ENCODE measurements at regions not wholly inside any gene's neighbourhood (a gene's known extent, or its start where the extent isn't known, plus 50 kb on each side); places are given as distances from the start of the nearest gene placed in this dataset.
"Not testable (repeated sequence)": the region's sequence is repeated elsewhere in the genome, so short reads cannot be mapped to it uniquely, and the experiment has no call there.

DNA sequence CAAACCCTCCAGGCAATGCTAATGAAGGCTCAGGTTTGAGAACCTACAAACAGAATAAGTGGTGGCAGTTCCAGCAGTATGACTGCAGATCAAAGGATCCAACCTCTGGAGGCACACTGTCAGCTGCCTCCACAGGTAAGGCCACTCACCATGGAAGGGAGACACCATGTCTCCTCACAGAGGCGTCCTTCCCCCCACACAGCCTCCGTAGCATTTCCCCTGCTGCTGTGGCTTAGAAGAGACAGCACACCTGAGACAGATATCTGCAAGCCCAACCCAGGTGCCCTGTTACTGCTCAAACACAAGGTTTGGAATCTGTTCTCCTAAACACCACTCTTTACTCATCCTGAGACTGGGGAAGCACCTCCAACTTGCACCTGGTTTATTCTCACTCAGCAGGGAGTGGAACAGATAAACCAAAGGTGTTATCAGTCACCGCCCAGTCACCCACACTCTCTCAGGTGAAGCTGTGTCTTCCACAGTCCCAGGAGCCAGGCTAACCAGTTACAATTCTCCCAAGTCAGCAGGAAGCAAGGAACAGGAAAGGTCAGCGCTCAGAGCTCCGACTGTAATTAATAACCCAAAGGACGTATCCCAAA, 311.2 kb downstream of the FOXO1 start:
- DNase-seq (ENCODE audit: low read depth) = no peak

DNA sequence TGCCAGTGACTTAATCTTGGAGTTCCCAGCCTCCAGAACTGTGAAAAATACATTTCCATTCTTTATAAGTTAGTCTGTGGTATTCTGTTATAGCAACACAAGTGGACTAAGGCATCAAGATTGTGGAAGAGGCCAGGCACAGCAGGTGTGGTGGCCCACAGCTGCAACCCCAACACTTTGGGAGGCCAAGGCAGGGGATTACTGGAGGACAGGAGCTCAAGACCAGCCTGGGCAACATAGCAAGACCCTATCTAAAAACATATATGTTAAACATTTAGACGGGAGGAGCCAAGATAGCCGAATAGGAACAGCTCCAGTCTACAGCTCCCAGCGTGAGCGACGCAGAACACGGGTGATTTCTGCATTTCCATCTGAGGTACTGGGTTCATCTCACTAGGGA, 310.4 kb downstream of the FOXO1 start:
- DNase-seq (ENCODE audit: low read depth) = no peak

DNA sequence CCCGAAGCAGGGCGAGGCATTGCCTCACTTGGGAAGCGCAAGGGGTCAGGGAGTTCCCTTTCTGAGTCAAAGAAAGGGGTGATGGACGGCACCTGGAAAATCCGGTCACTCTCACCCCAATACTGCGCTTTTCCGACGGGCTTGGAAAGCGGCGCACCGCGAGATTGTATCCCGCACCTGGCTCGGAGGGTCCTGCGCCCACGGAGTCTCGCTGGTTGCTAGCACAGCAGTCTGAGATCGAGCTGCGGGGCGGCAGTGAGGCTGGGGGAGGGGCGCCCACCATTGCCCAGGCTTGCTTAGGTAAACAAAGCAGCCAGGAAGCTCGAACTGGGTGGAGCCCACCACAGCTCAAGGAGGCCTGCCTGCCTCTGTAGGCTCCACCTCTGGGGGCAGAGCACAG, 310.0 kb downstream of the FOXO1 start:
- DNase-seq (ENCODE audit: low read depth) = not testable (repeated sequence)

DNA sequence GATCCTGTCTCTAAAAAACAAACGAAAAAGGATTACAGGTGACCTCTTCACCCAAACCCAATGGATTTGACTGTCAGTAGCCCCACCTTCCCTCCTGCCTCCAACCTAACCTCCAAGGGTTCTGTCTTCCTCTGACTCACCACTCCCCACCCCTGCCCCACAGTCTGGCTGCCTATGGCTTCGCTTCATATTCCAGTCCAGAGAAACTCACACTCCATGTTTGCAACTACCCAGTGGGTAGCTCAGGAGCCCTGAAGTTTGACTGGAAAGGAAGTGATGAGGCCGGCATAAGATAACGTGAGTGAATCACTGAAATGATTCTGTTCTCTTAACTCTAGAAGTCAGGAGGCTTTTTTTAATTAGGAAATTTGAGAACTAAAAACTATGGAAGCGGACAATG, 303.9 kb downstream of the FOXO1 start:
- no peak for DNase-seq (ENCODE audit: low read depth)

DNA sequence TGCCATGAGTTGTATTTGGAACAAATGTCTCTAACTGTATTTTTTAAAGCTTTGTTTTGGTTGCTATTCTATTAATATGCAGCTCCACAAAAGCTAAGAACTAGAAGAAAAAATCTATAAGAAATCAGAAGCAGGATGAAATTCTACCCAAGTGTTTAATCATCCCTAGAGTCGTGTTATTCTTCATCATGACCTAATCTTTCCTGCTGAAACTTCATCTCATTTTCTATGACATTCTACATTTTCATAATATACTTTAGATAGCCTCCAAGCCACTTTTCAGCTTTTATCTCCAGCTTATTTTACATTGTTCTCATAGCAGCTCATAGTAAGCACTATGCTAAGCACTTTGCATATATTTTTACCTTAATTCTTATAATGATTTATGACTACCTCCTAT, 302.8 kb downstream of the FOXO1 start:
- no peak for DNase-seq (ENCODE audit: low read depth)

DNA sequence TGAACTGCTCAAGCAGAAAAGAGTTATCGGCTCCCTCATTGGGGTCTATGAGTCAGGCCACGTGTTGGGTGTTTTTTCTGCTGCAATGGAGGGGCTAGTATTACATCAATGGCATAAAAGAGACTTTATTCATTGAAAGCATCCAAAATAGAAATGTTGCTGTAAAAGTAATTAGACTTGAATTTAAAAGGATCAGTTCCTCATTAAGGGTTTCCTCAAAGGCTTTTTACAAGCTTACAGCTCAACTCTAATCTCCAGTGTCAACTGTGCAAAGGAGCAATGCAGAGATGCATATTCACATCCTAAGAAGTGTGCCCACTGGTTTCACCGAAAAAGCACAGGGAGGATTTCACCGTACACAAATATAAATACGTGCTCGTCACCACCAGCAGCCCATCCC, 300.3 kb downstream of the FOXO1 start:
- no peak for DNase-seq (ENCODE audit: low read depth)

DNA sequence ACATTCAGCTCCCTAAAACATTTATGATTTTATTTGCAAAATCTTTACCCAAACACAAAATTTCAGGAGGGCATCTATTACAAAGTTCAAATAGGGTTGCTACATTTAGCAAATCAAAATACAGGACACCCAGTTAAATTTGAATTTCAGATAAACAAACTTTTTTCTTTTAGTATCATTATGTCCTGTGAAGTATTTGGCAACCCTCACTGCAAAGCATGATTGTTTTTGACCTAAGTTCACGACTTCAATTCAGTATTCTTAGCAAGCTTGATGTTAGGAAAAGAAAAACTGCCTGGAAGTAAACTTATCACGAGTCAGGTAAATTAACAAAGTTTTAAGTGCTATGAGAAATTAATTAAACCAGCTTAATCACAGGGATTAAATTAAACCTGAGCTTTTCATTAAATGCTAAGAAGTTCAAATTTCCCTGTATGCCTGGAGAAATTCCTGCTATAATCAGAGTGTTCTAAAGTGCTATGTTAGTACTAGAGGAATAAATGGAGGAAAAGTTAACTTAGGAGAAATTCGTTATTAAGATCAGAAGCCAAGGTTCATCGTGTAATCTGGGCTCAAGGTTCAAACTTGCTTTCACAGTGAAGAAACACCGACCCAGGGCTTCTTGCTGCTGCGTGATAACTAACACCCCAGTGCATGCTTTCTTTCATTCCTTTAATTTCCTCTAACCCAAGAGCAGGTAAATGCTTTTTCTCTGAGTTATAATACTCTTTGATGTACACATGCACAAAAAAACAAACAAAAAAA, 298.1 kb downstream of the FOXO1 start:
- DNase-seq (ENCODE audit: low read depth) = no peak

DNA sequence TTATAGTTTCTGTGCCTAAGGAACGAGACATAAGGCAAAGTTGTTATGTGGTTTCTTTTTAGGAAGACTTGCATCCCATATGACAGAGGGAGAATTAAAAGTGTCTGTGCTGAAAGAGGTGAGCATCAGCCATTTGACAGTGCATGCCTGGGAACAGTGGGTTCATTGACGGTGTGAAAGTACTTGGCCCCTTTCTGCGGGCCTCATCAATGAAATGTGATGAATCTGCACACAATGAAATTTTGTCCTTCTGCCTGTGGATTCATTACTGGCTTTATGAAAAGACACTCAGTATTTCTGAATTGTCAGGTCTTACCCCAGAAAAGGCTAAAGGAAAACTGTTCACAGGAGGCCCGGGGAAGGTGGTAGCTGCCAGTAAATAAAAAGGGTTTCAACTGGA, 295.8 kb downstream of the FOXO1 start:
- DNase-seq (ENCODE audit: low read depth) = no peak

DNA sequence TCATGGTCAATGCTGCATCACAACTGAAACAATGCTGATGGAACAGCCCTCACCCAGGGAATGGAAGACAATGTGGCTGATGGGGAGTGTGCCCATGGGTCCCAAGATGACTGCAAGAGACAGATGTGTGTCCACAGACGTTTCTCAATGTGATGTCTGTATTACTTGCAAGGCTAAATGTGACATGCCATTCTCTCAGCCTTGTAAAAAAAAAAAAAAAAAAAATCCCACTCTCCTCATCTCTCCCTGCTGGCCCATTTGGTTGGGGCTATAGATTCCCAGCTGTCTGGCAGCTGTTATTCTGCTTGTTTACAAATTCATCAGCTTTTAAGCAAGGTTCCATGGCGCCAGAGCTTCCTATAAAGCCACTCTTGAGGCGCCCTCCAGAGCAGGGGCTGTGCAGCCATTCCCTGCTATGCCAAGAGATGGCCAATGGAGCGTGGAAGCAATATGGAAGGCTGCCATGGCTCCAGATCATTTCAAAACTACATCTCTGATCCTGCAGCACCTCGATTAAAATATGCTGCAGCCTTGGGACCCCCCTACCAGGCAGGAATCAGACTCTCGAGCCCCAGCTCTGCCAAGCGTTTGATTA, 294.8 kb downstream of the FOXO1 start:
- no peak for DNase-seq (ENCODE audit: low read depth)

DNA sequence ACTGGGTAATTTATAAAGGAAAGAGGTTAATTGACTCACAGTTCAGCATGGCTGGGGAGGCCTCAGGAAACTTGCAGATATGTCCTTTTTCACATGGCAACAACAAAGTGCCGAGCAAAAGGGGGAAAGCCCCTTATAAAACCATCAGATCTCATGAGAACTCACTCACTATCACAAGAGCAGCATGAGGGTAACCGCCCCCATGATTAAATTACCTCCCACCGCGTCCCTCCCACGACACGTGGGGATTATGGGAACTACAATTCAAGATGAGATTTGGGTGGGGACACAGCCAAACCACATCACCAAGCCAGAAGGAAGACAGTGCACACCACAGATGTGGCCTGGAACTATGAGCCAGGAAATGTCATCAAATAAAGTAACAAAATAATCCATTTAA, 292.8 kb downstream of the FOXO1 start:
- not testable (repeated sequence) for DNase-seq (ENCODE audit: low read depth)

DNA sequence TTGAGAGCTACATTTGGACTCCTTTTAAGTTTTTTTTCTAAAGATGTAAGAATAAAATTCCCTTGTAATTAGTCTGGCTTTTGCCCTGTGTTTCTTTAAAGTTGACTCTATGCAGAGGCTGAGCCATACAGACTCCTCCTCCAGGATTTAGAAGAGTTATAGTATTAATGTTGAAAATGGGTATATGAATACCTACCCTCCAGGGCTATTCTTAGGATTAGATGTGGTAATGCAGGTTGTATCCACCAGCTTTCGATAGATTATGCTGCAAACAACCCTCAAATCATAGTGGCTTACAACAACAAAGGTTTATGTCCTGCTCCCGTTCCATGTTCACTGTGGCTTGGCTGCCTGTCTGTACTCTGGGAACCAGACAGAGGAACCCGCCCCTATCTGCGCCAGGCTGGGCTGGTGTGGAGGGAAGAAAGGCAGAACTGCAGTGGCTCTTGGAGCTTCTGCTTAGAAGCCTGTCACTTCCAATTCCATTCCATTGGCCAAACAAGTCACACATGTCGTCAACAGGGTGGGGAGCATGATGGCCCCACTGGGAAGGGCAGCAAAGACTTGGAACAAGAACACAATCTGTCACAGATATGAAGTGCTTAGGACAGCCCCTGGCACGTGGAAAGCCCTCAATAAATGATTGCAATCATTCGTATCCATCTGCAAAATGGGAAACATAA, 290.8 kb downstream of the FOXO1 start:
- no peak for DNase-seq (ENCODE audit: low read depth)

DNA sequence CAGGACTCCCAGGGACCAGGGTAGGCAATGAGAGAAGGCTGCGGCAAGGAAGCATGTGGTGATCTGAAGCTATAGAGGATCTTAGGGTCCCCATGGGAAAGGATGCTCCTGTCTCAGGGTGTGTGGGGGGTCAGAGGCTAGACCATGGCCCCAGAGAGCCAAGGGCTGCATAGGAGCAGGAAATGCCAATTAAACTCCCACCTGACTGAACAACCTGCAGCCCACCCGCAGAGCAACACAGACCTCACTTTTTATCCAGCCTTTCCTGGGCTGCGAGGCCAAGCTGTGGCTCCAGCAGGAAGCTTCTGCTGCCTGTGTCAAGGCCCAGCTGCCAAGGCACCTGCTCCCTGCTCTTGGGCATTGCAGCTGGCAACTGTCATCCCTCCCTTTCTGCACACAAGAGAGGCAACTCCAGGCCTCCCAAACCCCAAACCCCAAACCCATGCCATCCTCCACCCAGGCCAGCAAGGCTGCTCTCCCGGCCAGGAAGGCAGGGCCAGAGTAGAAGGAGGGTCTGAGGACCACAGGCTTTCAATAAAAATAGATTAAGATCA, 290.1 kb downstream of the FOXO1 start:
- no peak for DNase-seq (ENCODE audit: low read depth)

DNA sequence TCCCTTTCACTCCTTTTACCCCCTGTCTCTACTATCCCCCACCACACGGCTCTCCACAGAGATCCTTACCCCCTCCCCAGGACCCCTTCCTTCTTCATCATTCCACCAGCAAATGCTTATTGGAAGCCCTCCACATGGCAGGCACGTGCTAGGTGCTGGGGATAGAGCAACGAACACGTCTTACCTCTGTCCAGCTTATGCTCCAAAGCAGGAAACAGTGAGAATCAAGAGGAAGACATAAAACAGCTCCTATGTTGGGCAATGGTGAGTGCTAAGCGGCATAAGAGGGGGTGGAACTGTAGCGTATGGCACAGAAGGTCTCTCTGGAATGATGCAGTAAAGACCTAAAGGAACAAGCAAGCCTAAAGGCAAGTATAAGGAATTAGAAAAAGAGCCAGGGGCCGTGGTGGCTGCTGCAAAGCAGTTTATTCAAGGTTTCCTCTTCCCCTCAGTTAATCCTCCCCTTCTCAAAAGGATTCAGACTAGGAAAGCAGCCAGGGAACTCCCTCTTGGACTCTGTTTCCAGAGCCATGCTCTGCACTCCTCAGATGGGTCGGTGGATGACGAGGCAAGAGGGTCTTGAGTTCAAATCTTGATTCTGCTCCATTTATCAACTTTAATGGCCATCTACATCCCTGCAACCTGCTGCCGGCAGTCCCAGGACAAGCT, 289.4 kb downstream of the FOXO1 start:
- no peak for DNase-seq (ENCODE audit: low read depth)

DNA sequence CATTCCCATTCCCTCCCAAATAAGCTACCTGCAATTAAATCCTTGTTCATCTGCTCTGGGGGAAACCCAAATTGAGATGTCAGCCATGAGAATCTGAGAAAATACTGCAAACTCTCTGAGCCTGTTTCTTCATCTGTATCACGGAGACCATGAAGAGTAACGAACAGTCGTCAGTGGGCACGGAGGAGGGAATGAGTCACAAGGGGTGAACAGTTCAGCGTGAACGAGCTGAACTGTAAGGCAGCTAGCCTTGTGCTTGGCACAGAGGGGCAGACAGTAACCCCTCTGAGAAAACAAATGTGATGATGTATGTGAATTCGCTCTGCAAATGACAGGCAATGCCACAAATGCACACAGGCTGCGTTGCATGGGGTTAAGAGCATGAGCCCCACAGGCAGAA, 288.7 kb downstream of the FOXO1 start:
- no peak for DNase-seq (ENCODE audit: low read depth)

DNA sequence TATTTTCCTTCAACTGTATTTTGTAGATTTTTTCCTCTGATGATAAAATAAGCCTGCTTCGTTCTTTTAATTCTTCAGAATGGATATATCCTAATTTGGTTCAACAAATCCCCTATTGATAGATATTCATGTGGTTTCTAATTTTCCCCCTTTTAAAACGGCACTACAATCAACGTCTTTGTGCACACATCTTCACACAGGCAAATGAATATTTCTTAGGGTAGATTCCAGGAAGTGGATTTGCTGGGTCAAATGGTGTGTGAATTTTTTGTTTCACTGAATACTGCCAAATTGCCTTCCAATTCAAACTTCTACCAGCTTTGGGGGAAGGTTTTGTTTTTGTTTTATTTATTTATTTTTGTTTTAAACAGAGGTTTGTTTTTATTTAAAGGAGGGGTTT, 287.2 kb downstream of the FOXO1 start:
- DNase-seq (ENCODE audit: low read depth) = no peak

DNA sequence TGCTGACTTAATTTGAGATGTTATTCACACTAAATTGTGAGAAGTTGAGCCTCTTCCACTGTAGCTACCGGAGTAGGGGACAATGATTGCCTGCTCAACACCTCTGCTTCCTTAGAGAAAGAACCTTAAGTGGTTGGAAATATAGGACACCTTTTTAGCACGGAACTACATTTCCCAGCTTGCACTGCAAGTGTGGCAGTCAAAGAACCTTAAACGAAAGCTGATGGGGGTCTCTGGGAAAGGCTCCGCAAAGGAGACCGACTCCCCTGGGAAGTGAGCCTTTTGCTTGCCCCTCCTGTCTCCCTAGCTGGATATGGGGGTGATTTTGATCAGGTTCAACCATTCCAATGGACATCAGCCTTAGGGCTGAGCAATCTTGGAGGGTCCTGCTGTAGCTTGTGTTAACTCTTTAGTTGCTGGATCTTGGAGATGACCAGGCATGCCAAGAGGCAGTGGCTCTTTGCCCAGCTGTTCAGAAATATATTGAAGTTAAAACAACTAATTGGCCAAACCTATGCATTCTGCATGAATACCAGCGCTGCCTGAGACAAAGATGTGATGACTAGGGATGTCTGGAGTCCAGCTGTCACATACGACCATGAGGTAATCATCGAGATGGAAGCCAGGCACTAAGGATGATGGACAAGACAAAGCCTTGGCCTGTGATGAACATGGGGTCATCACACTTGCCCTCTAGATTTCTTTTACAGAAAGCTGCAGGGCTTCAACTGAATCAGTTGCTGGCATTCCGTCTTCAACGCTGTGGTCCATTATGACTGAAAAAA, 286.5 kb downstream of the FOXO1 start:
- no peak for DNase-seq (ENCODE audit: low read depth)

DNA sequence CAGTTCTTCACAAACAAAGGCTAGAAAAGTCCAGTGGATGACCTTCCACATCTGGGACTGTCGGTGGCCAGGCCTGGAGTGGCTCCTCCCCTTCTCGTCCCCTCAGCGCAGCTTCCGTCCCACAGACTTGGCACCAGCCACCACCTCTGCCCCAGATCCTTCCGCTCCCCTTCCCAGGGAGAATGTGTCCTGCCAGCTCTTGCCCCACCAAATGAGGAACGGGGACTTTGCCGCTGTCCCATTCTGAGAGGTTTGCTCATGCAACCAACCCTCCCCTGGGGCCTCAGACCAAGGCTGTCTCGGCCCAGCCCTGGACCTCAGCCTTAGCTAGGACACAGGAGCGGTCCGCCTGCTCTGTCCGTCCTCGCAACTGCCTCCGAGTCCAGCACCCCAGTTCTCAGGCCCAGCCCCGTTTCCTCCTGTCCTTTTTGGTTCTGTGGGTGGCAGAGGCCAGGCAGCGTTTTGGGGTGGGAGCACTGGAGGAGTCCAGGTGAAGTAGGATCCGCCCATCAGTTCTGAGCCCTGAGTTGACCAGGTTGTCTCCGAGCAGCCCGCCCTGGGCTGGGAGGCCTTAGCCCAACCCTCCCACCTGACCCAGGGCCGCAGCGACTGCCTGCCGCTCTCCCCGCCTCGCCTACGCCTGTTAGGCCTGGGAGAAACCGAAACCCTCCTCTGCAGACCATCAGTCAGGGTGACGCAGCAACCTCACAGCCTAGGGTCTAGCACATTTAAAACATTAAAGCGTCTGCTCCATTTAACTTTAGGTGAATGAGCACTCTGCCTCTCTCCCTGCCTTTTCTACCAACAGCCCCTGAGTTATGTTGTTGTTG, 284.3 kb downstream of the FOXO1 start:
- no peak for DNase-seq (ENCODE audit: low read depth)

DNA sequence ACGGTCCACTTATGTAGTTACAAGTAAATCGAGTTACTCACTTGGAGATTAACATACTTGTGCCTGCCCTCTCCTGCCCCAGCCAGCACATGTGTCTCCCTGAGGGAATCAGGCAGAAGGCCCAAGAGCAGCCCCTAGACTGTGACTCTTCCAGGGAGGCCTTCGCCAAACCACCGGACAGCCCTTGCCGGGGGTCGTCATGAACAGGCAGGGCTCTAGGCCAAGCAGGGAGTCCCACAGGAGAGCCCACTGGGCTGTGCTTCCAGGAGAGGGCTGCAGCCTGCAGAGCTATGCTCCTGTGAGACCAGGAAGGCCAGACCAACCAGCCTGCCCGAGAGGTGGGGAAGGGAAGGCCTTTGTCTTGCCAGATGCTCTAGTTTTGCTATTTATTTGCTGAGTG, 283.3 kb downstream of the FOXO1 start:
- no peak for DNase-seq (ENCODE audit: low read depth)

DNA sequence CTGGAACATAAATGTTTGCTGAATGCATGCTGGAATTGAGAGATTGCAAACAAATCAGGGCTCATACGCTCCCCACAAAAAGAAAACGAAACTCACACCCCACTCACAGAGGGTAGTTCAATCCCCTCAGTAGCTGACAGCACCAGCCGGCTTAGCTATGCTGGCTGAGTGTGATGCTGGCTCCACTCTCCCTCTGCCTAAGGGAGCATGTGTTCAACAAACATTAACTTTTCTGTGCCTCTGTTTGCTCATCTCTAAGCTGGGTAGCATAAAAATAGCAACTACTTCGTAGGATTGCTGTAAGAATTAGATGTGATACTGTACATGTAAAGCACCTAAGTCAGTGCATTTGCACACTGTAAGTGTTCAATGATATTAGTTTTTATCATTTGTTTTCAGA, 282.6 kb downstream of the FOXO1 start:
- DNase-seq (ENCODE audit: low read depth) = no peak

All from forelimb muscle (tissue), 1 donor.